LNCaP clone FGC (cell line): ENCODE measurements at regions not wholly inside any gene's neighbourhood (a gene's known extent, or its start where the extent isn't known, plus 50 kb on each side); places are given as distances from the start of the nearest gene placed in this dataset.

Source experiments
- DNase-seq: peaks from one replicate; pipeline ENCODE4 v3.0.0-alpha.2; 2011; ENCODE audit warnings: low read depth
- H3K4me3 ChIP-seq: 2 replicates; pipeline ENCODE4 v1.5.1; 2011; ENCODE audit warnings: mild to moderate bottlenecking, low read depth, low read length, control low read depth
- TF ChIP-seq, protein P1 (sequence below): IDR thresholded peaks from 2 replicates; pipeline ENCODE4 v1.5.1; 2012; ENCODE audit warnings: mild to moderate bottlenecking; ENCODE audit not compliant: control insufficient read depth, insufficient read depth; ENCODE audit errors: extremely low read depth

DNA sequence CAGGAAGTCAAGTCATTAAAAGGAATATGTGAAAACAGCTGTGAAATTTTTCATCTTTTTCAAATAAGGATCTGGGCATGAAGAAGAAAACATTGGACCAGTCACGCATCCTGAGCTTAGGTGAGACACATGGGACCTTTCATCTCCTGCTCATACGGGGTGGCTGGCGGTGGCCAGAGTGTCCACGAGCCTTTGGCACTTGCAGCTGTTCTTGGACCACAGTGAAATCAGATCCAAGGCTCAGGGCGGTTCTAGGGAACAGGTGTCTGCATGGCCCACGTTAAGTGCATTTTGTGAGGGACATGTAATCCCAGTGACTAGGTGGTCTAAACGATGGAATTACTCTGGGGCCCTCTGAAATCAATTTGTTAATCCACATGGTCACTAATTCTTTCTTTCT is 212.7 kb upstream of the COPS8 start:
- no peak overlapping the region for H3K4me3 ChIP-seq
- DNase-seq: no peak
- TF ChIP-seq, protein P1, sequence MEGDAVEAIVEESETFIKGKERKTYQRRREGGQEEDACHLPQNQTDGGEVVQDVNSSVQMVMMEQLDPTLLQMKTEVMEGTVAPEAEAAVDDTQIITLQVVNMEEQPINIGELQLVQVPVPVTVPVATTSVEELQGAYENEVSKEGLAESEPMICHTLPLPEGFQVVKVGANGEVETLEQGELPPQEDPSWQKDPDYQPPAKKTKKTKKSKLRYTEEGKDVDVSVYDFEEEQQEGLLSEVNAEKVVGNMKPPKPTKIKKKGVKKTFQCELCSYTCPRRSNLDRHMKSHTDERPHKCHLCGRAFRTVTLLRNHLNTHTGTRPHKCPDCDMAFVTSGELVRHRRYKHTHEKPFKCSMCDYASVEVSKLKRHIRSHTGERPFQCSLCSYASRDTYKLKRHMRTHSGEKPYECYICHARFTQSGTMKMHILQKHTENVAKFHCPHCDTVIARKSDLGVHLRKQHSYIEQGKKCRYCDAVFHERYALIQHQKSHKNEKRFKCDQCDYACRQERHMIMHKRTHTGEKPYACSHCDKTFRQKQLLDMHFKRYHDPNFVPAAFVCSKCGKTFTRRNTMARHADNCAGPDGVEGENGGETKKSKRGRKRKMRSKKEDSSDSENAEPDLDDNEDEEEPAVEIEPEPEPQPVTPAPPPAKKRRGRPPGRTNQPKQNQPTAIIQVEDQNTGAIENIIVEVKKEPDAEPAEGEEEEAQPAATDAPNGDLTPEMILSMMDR: no peak

DNA sequence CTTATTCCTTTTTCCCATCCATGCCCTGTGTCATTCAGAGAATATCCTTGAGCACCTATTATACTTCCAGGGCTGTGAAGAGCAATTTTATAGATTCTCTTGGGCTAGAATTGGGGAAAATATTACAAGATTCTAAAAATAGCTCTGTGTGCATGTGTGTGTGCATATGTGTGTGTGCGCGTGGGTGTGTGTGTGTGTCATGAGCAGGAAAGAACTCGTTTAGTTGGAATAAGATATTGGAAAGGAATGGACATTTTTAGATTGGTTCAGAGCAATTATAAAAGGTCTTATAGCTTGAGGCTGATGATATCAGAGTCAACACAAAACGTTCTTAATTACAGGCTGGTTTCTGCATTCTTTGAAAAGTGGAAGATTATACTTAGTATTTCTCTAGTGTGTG is 212.1 kb upstream of the COPS8 start:
- H3K4me3 ChIP-seq: no peak overlapping the region
- no peak for DNase-seq
- TF ChIP-seq, protein P1: no peak

DNA sequence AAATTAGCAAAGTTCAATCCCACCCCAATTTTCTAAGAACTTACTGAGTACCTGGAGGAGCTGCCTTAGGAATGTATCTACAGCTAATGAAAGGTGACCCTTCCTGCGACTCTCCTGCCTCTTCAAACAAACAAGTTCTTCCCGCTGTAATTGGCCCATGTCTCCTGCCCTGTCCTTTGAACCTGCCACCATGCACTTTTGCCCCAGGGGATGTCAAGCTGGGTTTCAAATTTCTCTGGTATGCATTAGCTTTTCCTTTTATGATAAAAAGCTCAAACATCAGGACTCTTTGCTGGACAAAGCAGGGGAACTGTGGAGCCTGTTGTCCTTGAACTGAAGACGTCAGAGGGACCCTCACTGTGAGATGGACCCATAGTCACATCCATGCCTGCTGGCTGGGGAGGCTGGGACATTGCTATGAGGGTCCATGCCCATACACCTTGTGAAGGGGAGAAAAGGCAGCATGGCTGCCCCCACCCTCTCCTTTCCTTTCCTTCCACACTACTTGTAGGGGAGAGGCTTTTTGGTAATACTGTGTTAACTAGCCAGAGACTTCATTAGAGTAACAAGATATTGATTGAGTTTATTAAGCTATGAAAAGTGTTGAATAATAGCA is 210.7 kb upstream of the COPS8 start:
- DNase-seq: no peak
- no peak overlapping the region for H3K4me3 ChIP-seq
- TF ChIP-seq, protein P1: no peak

DNA sequence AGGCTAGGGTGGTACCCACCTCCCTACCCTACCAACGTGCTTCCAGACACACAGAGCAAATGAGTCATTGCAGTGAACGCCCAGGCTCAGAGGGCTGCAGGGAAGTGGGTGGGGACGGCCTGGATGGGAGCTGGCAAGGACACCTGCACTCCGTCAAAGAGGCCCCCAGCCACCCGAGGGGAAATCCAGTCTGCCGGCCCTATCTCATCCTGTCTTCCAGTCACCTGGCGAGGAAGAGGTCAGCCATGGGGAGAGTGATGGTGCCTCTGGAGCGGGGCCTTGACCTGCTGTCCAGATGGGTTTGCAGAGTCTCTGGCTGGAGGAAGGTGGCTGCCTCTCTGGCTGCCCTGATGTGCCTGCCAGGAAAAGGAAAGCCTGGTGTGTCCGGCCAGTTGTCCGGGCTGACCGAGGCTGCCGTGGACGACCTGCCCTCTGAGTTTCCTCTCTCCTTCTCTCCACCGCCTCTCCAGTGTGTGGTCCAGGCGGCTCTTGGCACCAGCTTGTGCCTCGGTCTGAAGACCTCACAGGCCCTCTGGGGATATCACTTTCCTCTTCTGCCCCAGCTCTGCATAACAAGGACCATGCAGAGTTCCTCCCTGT is 209.7 kb upstream of the COPS8 start:
- no peak for DNase-seq
- TF ChIP-seq, protein P1: no peak
- H3K4me3 ChIP-seq: no peak overlapping the region

DNA sequence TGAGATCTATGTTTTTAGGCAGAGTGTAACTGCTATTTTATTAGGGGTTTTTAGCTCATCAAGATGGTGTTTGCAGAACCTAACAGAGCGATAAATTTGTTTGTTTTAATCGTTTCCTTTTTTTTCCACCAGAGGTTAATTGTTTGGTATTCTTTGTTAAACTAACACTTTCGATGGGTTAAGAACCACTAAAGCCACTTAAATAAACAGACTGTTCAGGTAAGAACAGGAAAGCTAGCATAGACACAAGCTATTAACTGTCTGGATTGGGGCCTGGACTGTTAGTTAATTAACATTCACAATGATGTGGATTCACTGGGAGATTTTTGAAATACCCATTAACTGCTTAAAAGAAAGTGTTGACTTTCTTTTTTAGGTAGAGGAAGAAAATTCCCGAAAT is 209.0 kb upstream of the COPS8 start:
- no peak for DNase-seq
- no peak overlapping the region for H3K4me3 ChIP-seq
- TF ChIP-seq, protein P1: no peak

DNA sequence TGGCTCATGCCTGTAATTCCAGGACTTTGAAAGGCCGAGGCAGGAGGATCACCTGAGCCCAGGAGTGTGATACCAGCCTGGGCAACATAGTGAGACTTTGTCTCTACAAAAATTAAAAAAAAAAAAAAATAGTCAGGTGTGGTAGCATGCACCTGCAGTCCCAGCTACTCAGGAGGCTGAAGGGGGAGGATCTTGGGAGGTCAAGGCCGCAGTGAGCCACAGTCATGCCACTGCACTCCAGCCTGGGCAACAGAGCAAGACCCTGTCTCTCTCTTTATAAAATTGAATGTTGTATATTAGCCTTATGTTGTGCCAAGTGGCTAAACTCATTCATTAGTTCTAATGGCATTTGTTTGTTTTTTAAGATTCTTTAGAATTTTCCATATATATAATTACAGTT is 207.7 kb upstream of the COPS8 start:
- TF ChIP-seq, protein P1: no peak
- no peak overlapping the region for H3K4me3 ChIP-seq
- DNase-seq: no peak
